NCI-H2081 (cell line): ENCODE measurements at regions not wholly inside any gene's neighbourhood (a gene's known extent, or its start where the extent isn't known, plus 50 kb on each side); places are given as distances from the start of the nearest gene placed in this dataset.
"Not testable (repeated sequence)": the region's sequence is repeated elsewhere in the genome, so short reads cannot be mapped to it uniquely, and the experiment has no call there.

Experiments used
- DNase-seq, 2 experiments: peaks; one replicate each; lab custom pipeline; 2025; lab: John Stamatoyannopoulos, UW

- no peak for DNase-seq
Measured at GRCh38 chr21:20265707-20266440, 732.3 kb upstream of the NCAM2 start.

- DNase-seq = no peak
Measured at GRCh38 chr21:20266441-20266710, 731.8 kb upstream of the NCAM2 start.

- DNase-seq = no peak
Measured at GRCh38 chr21:20270365-20271055, 727.7 kb upstream of the NCAM2 start.

- no peak for DNase-seq
Measured at GRCh38 chr21:20272791-20273362, 725.3 kb upstream of the NCAM2 start.

GRCh38 chr21:20276377-20276776 is 721.8 kb upstream of the NCAM2 start:
- no peak for DNase-seq

- no peak for DNase-seq
Measured at GRCh38 chr21:20276954-20277353, 721.3 kb upstream of the NCAM2 start.

- no peak for DNase-seq
Measured at GRCh38 chr21:20283836-20284235, 714.4 kb upstream of the NCAM2 start.

- no peak for DNase-seq
Measured at GRCh38 chr21:20292280-20292679, 705.9 kb upstream of the NCAM2 start.

- not testable (repeated sequence) for DNase-seq
Measured at GRCh38 chr21:20292854-20293253, 705.4 kb upstream of the NCAM2 start.

- no peak for DNase-seq
Measured at GRCh38 chr21:20301395-20301794, 696.8 kb upstream of the NCAM2 start.

- DNase-seq = no peak
Measured at GRCh38 chr21:20302084-20302483, 696.1 kb upstream of the NCAM2 start.

- no peak for DNase-seq
Measured at GRCh38 chr21:20306836-20307235, 691.4 kb upstream of the NCAM2 start.

- DNase-seq = no peak
Measured at GRCh38 chr21:20308586-20309315, 689.5 kb upstream of the NCAM2 start.

- DNase-seq = peak; percentile 15 to 79
Measured at GRCh38 chr21:20311234-20311787, 686.9 kb upstream of the NCAM2 start.

- no peak for DNase-seq
Measured at GRCh38 chr21:20313013-20313412, 685.2 kb upstream of the NCAM2 start.

GRCh38 chr21:20315042-20315441 is 683.2 kb upstream of the NCAM2 start:
- DNase-seq = no peak

- DNase-seq = no peak
Measured at GRCh38 chr21:20329636-20330035, 668.6 kb upstream of the NCAM2 start.

- DNase-seq = no peak
Measured at GRCh38 chr21:20330652-20331051, 667.6 kb upstream of the NCAM2 start.

- no peak for DNase-seq
Measured at GRCh38 chr21:20334585-20334984, 663.6 kb upstream of the NCAM2 start.

GRCh38 chr21:20341431-20341830 is 656.8 kb upstream of the NCAM2 start:
- no peak for DNase-seq

- DNase-seq = no peak
Measured at GRCh38 chr21:20343186-20343585, 655.0 kb upstream of the NCAM2 start.

- no peak for DNase-seq
Measured at GRCh38 chr21:20351138-20351537, 647.1 kb upstream of the NCAM2 start.

- DNase-seq = no peak
Measured at GRCh38 chr21:20353351-20353750, 644.9 kb upstream of the NCAM2 start.
